ENCODE measurements at regions not wholly inside any gene's neighbourhood (a gene's known extent, or its start where the extent isn't known, plus 50 kb on each side); places are given as distances from the start of the nearest gene placed in this dataset.
"Not testable (repeated sequence)": the region's sequence is repeated elsewhere in the genome, so short reads cannot be mapped to it uniquely, and the experiment has no call there.

GRCh38 chr16:19960183-19960582, 75.5 kb upstream of the GPRC5B start:
- Histone ChIP-seq H3K36me3 (no peaks in the 10 kb centered on the region), H3K9me3 (no peaks in the 10 kb centered on the region), H3K27ac (no peak overlapping the region), H3K4me3 (no peak overlapping the region), H3K27me3 (peaks cover 0 to 21% (median 3%) of the 10 kb centered on the region in 9 donors), H3K4me1 (no peaks in the 10 kb centered on the region)
- ATAC-seq (no peak), DNase-seq (no peak)
- 75 to 83% (median 79%) methylated on average over 5 of the region's 5 CpGs for WGBS, 4 donors
- TF ChIP-seq CTCF (IDR thresholded peaks at IDR 0.05) (no peak), POLR2A (IDR thresholded peaks at IDR 0.05) (no peak)
- intact Hi-C loops (cut with DNase I) = no loop called here

DNA sequence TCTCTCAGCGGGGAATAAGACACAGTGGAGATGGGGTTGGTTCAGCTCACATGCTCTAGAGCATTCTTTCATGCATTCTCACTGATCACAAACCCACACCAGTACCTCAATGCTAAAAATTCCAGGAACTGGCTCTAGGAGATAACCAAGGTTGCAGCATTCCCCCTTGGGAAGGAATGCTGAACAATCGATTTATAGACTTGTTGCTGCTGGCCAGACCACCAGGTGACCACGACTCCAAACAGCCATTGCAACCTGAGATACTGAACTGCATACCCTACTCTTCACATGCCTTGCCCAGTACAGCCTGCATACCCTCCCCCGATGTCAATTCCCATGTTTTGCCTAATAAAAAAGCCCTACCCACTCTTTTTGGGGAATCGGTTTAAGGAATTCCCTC, 75.1 kb upstream of the GPRC5B start:
- intact Hi-C loops (cut with DNase I) = loop anchor here in 1 of 10 donors (10.0 kb wide), 1 partner anchor 55 kb away; no protein-coding TSS in a partner anchor
- Histone ChIP-seq H3K36me3 (no peaks in the 10 kb centered on the region), H3K27ac (no peak overlapping the region), H3K4me1 (no peaks in the 10 kb centered on the region), H3K27me3 (peaks cover 0 to 23% (median 3%) of the 10 kb centered on the region in 9 donors), H3K9me3 (no peaks in the 10 kb centered on the region), H3K4me3 (no peak overlapping the region)
- 74 to 80% (median 76%) methylated on average over 5 of the region's 5 CpGs for WGBS, 4 donors
- DNase-seq (no peak), ATAC-seq (no peak)
- TF ChIP-seq POLR2A (IDR thresholded peaks at IDR 0.05) = no peak
- no peak for TF ChIP-seq CTCF (IDR thresholded peaks at IDR 0.05)

- H3K36me3 ChIP-seq, H3K27ac ChIP-seq, H3K9me3 ChIP-seq, H3K4me3 ChIP-seq, H3K4me1 ChIP-seq, DNase-seq, ATAC-seq: not testable (repeated sequence)
- WGBS, 4 donors = 88 to 92% (median 89%) methylated on average over 3 of the region's 3 CpGs
- intact Hi-C loops (cut with DNase I) = loop anchor here in 3 of 10 donors (1.0 to 10.0 kb wide), 3 partner anchors 23 to 59 kb away; no protein-coding TSS in a partner anchor
- peaks cover 0 to 20% (median 3%) of the 10 kb centered on the region in 9 donors for H3K27me3 ChIP-seq
Observed at GRCh38 chr16:19955896-19956295, 71.2 kb upstream of the GPRC5B start.

DNA sequence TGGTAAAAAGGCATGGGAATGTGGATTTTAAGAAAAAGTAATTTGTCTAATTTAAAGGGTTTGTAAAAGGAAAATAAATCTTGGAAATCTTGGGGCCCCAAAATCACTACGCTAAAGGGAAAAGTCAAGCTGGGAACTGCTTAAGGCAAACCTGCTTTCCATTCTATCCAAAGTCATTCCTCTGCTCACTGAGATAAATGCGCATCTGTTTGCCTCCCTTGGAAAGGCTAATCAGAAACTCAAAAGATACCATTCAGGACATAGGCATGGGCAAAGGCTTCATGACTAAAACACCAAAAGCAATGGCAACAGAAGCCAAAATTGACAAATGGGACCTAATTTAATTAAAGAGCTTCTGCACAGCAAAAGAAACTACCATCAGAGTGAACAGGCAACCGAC, 70.4 kb upstream of the GPRC5B start:
- intact Hi-C loops (cut with DNase I) = loop anchor here in 1 of 10 donors (10.0 kb wide), 1 partner anchor 60 kb away; no protein-coding TSS in a partner anchor
- peaks cover 0 to 20% (median 2%) of the 10 kb centered on the region in 9 donors for H3K27me3 ChIP-seq
- not testable (repeated sequence) for H3K9me3 ChIP-seq, DNase-seq, H3K4me1 ChIP-seq, ATAC-seq, H3K4me3 ChIP-seq, H3K27ac ChIP-seq, H3K36me3 ChIP-seq
- 47 to 60% (median 52%) methylated on average over 3 of the region's 3 CpGs for WGBS, 4 donors

- WGBS, 4 donors = 21 to 31% (median 25%) methylated on average over 8 of the region's 8 CpGs
- no peak for DNase-seq
- TF ChIP-seq CTCF (IDR thresholded peaks at IDR 0.05) = no peak
- TF ChIP-seq POLR2A (IDR thresholded peaks at IDR 0.05) = no peak
- Histone ChIP-seq H3K27ac (no peak overlapping the region), H3K4me1 (no peaks in the 10 kb centered on the region), H3K27me3 (peaks cover 0 to 33% (median 0%) of the 10 kb centered on the region in 9 donors), H3K4me3 (no peak overlapping the region), H3K36me3 (no peaks in the 10 kb centered on the region), H3K9me3 (no peaks in the 10 kb centered on the region)
- ATAC-seq = no peak
- intact Hi-C loops (cut with DNase I) = no loop called here
Observed at GRCh38 chr16:19948186-19949104, 63.8 kb upstream of the GPRC5B start.

Data from heart left ventricle (tissue), 16 donors.